K562 (cell line): ENCODE measurements at regions not wholly inside any gene's neighbourhood (a gene's known extent, or its start where the extent isn't known, plus 50 kb on each side); places are given as distances from the start of the nearest gene placed in this dataset.

Source experiments
- HMG20A ChIP-seq: fragments of 450-650 bp; formaldehyde crosslinking; conservative IDR thresholded peaks from 2 replicates; pipeline ENCODE4 v1.4.0; 2020; ENCODE audit warnings: mild to moderate bottlenecking, mixed read lengths
- TCF7L2 ChIP-seq: fragments of 150-350 bp; IDR thresholded peaks from 2 replicates; pipeline ENCODE4 v1.6.1; 2016; ENCODE audit warnings: low read depth, mild to moderate bottlenecking, low read length, moderate library complexity
- TF ChIP-seq, protein P1 (sequence below): sonication (generic); formaldehyde crosslinking; IDR thresholded peaks from 2 replicates; pipeline ENCODE4 v1.8.0; 2022; ENCODE audit warnings: mild to moderate bottlenecking, missing genetic modification reagents, borderline replicate concordance
- TF ChIP-seq, protein P2 (sequence below), 3 experiments: IDR thresholded peaks in 2 of 3; conservative IDR thresholded peaks in 1 of 3; 2 replicates each; pipeline ENCODE4 v1.5.1; 2011 to 2012; ENCODE audit warnings: low read length in 3 of 3, mild to moderate bottlenecking in 3 of 3, control low read depth in 2 of 3, improper control_type of control experiment in 1 of 3, inconsistent platforms in 1 of 3, low read depth in 1 of 3, mixed read lengths in 1 of 3, moderate library complexity in 1 of 3; ENCODE audit not compliant: insufficient read depth in 2 of 3

DNA sequence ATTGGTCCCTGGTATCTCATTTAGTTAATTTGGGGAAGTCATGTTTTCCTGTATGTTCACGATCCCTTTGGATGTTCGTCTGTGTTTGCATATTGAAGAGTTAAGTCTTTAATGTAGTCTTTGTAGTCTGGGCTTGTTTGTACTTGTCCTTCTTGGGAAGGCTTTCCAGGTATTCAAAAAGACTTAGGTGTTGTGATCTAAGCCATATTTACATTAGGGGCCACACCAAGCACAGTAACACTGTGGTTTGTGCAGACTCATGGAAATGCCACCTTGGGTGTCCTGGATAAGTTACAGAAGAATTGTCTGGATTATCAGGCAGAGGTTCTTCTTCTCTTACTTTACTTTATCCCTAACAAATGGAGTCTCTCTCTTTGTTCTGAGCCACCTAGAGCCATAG, 380.3 kb downstream of the CCER1 start:
- TF ChIP-seq TCF7L2 = no peak
- TF ChIP-seq, protein P1, sequence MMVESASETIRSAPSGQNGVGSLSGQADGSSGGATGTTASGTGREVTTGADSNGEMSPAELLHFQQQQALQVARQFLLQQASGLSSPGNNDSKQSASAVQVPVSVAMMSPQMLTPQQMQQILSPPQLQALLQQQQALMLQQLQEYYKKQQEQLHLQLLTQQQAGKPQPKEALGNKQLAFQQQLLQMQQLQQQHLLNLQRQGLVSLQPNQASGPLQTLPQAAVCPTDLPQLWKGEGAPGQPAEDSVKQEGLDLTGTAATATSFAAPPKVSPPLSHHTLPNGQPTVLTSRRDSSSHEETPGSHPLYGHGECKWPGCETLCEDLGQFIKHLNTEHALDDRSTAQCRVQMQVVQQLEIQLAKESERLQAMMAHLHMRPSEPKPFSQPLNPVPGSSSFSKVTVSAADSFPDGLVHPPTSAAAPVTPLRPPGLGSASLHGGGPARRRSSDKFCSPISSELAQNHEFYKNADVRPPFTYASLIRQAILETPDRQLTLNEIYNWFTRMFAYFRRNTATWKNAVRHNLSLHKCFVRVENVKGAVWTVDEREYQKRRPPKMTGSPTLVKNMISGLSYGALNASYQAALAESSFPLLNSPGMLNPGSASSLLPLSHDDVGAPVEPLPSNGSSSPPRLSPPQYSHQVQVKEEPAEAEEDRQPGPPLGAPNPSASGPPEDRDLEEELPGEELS (CRISPR knock-in tag) = no peak
- TF ChIP-seq, protein P2, sequence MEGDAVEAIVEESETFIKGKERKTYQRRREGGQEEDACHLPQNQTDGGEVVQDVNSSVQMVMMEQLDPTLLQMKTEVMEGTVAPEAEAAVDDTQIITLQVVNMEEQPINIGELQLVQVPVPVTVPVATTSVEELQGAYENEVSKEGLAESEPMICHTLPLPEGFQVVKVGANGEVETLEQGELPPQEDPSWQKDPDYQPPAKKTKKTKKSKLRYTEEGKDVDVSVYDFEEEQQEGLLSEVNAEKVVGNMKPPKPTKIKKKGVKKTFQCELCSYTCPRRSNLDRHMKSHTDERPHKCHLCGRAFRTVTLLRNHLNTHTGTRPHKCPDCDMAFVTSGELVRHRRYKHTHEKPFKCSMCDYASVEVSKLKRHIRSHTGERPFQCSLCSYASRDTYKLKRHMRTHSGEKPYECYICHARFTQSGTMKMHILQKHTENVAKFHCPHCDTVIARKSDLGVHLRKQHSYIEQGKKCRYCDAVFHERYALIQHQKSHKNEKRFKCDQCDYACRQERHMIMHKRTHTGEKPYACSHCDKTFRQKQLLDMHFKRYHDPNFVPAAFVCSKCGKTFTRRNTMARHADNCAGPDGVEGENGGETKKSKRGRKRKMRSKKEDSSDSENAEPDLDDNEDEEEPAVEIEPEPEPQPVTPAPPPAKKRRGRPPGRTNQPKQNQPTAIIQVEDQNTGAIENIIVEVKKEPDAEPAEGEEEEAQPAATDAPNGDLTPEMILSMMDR (IDR thresholded peaks at IDR 0.05 in 2 of 3, conservative IDR thresholded peaks at IDR 0.05 in 1 of 3; ENCODE audit: insufficient read depth in 2 of 3, low read depth in 1 of 3, low read length in 3 of 3) = no peak
- TF ChIP-seq HMG20A (CRISPR knock-in tag) = no peak
